Type B pancreatic cell (in vitro differentiated cells): ENCODE measurements at regions not wholly inside any gene's neighbourhood (a gene's known extent, or its start where the extent isn't known, plus 50 kb on each side); places are given as distances from the start of the nearest gene placed in this dataset.

Experiments used
- DNase-seq: peaks from one replicate; pipeline ENCODE4 v3.0.0; 2021; ENCODE audit warnings: mixed read lengths; ENCODE audit not compliant: unreplicated experiment; ENCODE audit errors: extremely low spot score
- H3K27ac Mint-ChIP-seq: 2 replicates; pipeline ENCODE4 v1.8.0; 2021; ENCODE audit warnings: mild to moderate bottlenecking, mixed read lengths
- H3K27me3 Mint-ChIP-seq: 2 replicates; pipeline ENCODE4 v1.8.0; 2021; ENCODE audit warnings: mixed read lengths
- H3K36me3 Mint-ChIP-seq: 2 replicates; pipeline ENCODE4 v1.8.0; 2021; ENCODE audit warnings: mixed read lengths
- H3K4me1 Mint-ChIP-seq: one replicate; pipeline ENCODE4 v1.8.0; 2021; ENCODE audit warnings: mixed read lengths; ENCODE audit not compliant: unreplicated experiment
- H3K4me3 Mint-ChIP-seq: 2 replicates; pipeline ENCODE4 v1.8.0; 2021; ENCODE audit warnings: mild to moderate bottlenecking, mixed read lengths
- H3K9me3 Mint-ChIP-seq: 2 replicates; pipeline ENCODE4 v1.8.0; 2021; ENCODE audit warnings: mixed read lengths
- TF ChIP-seq, protein P1 (sequence below): fragments of 200-600 bp; sonication (generic); conservative IDR thresholded peaks from 2 replicates; pipeline ENCODE4 v1.5.0; 2021; ENCODE audit warnings: antibody characterized with exemption, mild to moderate bottlenecking

DNA sequence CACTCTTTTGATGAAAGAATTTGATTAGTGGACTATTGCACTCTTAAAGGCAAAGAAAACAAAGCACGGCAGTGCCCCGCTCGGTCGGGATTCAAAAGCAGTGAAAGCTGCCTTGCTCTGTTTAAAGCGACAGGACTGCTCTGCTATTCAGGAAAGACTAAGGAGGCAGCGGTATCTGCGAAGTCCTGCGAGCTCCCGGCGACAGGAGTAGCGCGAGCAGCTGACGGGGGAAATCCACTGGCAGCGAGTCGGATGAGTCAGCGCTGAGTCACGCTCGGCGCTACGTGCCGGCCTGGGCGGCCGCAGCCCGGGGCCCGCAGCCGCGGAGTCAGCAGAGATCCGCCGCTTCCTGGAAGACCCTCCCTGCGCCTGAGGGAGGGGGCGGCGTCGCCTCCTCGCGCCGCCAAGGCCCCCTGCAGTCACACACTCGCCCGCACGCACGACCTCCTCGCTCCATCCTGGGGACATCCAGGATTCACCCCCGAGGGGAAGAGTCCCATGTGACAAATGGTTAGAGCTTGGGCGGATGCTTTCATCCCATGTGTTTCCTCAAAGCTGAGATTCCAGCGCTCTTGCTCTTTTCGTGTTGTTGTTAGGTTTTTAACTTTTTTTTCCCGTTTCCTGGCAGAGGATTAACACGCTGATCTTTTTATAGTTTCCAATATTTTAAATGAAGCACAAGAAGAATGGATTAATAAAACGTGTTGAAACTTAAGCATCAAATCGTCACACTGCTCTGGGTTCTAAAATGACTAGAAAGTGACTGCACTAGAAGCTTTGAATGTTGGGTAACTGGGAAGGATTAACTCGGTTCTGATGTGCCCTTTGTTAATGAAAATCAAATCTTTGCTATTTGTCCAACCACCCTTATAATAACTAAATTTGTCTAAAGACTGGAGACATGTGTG lies 102.5 kb downstream of the ARRDC3 start:
- H3K27me3 Mint-ChIP-seq = no peaks in the 10 kb centered on the region
- H3K9me3 Mint-ChIP-seq = peaks cover 9% of the 10 kb centered on the region
- no peaks in the 10 kb centered on the region for H3K36me3 Mint-ChIP-seq
- DNase-seq = peak; percentile 89
- H3K4me3 Mint-ChIP-seq = peak overlapping the region; percentile 94
- peaks cover 15% of the 10 kb centered on the region for H3K4me1 Mint-ChIP-seq
- TF ChIP-seq, protein P1, sequence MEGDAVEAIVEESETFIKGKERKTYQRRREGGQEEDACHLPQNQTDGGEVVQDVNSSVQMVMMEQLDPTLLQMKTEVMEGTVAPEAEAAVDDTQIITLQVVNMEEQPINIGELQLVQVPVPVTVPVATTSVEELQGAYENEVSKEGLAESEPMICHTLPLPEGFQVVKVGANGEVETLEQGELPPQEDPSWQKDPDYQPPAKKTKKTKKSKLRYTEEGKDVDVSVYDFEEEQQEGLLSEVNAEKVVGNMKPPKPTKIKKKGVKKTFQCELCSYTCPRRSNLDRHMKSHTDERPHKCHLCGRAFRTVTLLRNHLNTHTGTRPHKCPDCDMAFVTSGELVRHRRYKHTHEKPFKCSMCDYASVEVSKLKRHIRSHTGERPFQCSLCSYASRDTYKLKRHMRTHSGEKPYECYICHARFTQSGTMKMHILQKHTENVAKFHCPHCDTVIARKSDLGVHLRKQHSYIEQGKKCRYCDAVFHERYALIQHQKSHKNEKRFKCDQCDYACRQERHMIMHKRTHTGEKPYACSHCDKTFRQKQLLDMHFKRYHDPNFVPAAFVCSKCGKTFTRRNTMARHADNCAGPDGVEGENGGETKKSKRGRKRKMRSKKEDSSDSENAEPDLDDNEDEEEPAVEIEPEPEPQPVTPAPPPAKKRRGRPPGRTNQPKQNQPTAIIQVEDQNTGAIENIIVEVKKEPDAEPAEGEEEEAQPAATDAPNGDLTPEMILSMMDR = no peak
- peak overlapping the region; percentile 97 for H3K27ac Mint-ChIP-seq

DNA sequence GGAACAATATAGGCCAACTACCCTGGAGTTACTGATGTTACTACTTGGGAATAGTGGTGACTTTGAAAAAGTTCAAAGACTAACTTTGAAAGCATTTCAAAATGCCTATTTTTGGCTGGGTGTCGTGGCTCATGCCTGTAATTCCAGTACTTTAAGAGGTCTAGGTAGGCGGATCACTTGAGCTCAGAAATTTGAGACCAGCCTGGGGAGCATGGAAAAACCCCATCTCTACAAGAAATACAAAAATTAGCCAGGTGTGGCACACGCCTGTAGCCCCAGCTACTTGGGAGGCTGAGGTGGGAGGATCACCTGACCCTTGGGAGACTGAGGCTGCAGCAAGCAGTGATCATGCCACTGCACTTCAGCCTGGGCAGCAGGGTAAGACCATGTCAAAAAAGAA lies 105.3 kb downstream of the ARRDC3 start:
- Mint-ChIP-seq H3K9me3 (no peaks in the 10 kb centered on the region), H3K36me3 (no peaks in the 10 kb centered on the region), H3K27me3 (no peaks in the 10 kb centered on the region), H3K4me1 (peaks cover 15% of the 10 kb centered on the region), H3K27ac (no peak overlapping the region), H3K4me3 (no peak overlapping the region)
- DNase-seq = no peak
- TF ChIP-seq, protein P1 = no peak

DNA sequence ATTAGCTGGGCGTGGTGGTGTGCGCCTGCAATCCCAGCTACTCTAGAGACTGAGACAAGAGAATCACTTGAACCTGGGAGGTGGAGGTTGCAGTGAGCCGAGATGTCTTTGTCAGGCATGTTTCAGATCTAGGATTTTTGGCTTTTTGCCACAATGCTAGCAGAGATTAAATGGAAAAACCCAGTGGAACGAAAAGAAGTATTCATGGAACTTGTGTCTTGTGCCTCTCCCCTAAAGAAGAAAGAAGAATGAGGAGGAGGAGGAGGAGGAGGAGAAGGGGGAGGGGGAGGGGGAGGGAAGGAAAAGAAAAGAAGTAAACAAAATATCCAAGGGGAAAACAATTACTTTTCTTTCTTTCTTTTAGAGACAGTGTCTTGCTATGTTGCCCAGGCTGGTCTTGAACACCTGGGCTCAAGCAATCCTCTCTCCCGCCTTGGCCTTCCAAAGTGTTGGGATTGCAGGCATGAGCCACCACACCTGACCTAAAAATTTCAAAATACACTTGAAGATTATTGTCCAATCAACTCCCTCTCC lies 106.0 kb downstream of the ARRDC3 start:
- TF ChIP-seq, protein P1 = no peak
- no peak overlapping the region for H3K4me3 Mint-ChIP-seq

GRCh38 chr5:91272858-91273257 lies 110.3 kb downstream of the ARRDC3 start:
- H3K27me3 Mint-ChIP-seq = no peaks in the 10 kb centered on the region
- TF ChIP-seq, protein P1 = no peak
- DNase-seq = no peak
- H3K4me1 Mint-ChIP-seq = no peaks in the 10 kb centered on the region
- no peak overlapping the region for H3K4me3 Mint-ChIP-seq
- no peak overlapping the region for H3K27ac Mint-ChIP-seq
- H3K36me3 Mint-ChIP-seq = no peaks in the 10 kb centered on the region
- H3K9me3 Mint-ChIP-seq = no peaks in the 10 kb centered on the region

More for the DNA sequence above, 106.0 kb downstream of the ARRDC3 start:
- no peak overlapping the region for H3K27ac Mint-ChIP-seq
- no peaks in the 10 kb centered on the region for H3K36me3 Mint-ChIP-seq
- no peaks in the 10 kb centered on the region for H3K27me3 Mint-ChIP-seq
- DNase-seq = no peak
- peaks cover 15% of the 10 kb centered on the region for H3K4me1 Mint-ChIP-seq
- H3K9me3 Mint-ChIP-seq = no peaks in the 10 kb centered on the region

DNA sequence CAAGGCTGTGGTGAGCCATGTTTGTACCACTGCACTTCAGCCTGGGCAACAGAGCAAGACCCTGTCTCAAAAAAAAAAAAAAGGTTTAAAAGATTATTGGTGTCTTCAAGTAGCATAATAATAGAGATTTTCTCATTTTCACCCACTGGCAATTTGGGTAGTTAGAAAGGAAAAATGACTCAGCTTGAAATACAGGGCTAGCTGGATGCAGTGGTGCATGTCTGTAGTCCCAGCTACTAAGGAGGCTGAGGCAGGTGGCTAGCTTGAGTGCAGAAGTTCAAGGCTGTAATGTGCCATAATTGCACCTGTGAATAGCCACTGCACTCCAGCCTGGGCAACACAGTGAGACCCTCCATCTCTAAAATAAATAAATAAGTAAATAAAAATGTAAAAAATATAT lies 111.1 kb downstream of the ARRDC3 start:
- Mint-ChIP-seq H3K27ac (no peak overlapping the region), H3K4me1 (no peaks in the 10 kb centered on the region), H3K4me3 (no peak overlapping the region), H3K27me3 (no peaks in the 10 kb centered on the region), H3K9me3 (no peaks in the 10 kb centered on the region), H3K36me3 (no peaks in the 10 kb centered on the region)
- TF ChIP-seq, protein P1 = no peak
- no peak for DNase-seq
